ENCODE measurements at regions not wholly inside any gene's neighbourhood (a gene's known extent, or its start where the extent isn't known, plus 50 kb on each side); places are given as distances from the start of the nearest gene placed in this dataset.

- DNase-seq (ENCODE audit: extremely low read depth, insufficient read length), result no peak
- TF ChIP-seq, protein P1, sequence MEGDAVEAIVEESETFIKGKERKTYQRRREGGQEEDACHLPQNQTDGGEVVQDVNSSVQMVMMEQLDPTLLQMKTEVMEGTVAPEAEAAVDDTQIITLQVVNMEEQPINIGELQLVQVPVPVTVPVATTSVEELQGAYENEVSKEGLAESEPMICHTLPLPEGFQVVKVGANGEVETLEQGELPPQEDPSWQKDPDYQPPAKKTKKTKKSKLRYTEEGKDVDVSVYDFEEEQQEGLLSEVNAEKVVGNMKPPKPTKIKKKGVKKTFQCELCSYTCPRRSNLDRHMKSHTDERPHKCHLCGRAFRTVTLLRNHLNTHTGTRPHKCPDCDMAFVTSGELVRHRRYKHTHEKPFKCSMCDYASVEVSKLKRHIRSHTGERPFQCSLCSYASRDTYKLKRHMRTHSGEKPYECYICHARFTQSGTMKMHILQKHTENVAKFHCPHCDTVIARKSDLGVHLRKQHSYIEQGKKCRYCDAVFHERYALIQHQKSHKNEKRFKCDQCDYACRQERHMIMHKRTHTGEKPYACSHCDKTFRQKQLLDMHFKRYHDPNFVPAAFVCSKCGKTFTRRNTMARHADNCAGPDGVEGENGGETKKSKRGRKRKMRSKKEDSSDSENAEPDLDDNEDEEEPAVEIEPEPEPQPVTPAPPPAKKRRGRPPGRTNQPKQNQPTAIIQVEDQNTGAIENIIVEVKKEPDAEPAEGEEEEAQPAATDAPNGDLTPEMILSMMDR (IDR thresholded peaks at IDR 0.05; ENCODE audit: insufficient read depth, low read length, poor library complexity, severe bottlenecking), result no peak
- Histone ChIP-seq H3K36me3 (ENCODE audit: control insufficient read depth, insufficient read depth, low read length) (no peaks in the 10 kb centered on the region), H3K4me3 (replicated peaks; ENCODE audit: low read depth, low read length) (no peak overlapping the region; the same call in 1 of the 2 replicates), H3K27me3 (replicated peaks; ENCODE audit: control insufficient read depth, insufficient read depth, low read length) (no peaks in the 10 kb centered on the region)
These were observed 548.2 kb upstream of the CLINT1 start for GRCh38 chr5:158406884-158407823.

GRCh38 chr5:158398360-158399201 lies 539.6 kb upstream of the CLINT1 start:
- H3K36me3 ChIP-seq (ENCODE audit: control insufficient read depth, insufficient read depth, low read length), result no peaks in the 10 kb centered on the region
- TF ChIP-seq, protein P1 (IDR thresholded peaks at IDR 0.05; ENCODE audit: insufficient read depth, low read length, poor library complexity, severe bottlenecking), result no peak
- peak; percentile 55 for DNase-seq (ENCODE audit: extremely low read depth, insufficient read length)

GRCh38 chr5:158397278-158397677 lies 538.3 kb upstream of the CLINT1 start:
- Histone ChIP-seq H3K27me3 (replicated peaks; ENCODE audit: control insufficient read depth, insufficient read depth, low read length) (no peaks in the 10 kb centered on the region; the same call in 1 of the 2 replicates), H3K36me3 (ENCODE audit: control insufficient read depth, insufficient read depth, low read length) (no peaks in the 10 kb centered on the region), H3K4me3 (replicated peaks; ENCODE audit: low read depth, low read length) (no peak overlapping the region)
- TF ChIP-seq, protein P1 (IDR thresholded peaks at IDR 0.05; ENCODE audit: insufficient read depth, low read length, poor library complexity, severe bottlenecking), result no peak
- DNase-seq (ENCODE audit: extremely low read depth, insufficient read length), result no peak

More at GRCh38 chr5:158398360-158399201, 539.6 kb upstream of the CLINT1 start:
- no peaks in the 10 kb centered on the region; the same call in 1 of the 2 replicates for H3K27me3 ChIP-seq (replicated peaks; ENCODE audit: control insufficient read depth, insufficient read depth, low read length)
- H3K4me3 ChIP-seq (replicated peaks; ENCODE audit: low read depth, low read length), result no peak overlapping the region

DNA sequence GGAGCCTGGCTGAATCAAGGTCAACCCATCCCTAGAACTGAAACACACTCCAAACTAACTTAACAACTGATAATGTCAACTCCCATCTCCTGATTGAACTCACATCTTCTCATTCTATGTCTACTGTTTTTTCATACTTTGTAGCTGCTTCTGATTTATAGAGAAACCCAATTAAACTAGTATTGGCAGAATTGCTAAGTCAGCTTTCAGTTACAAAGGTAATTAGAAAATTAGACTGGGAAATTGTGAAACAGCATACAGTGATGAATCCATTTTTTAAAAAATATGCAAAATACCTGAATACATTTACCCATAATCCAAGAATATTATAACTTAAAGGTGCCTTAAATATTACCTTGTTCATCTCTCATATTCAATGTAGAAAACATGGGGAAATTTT lies 535.2 kb upstream of the CLINT1 start:
- H3K36me3 ChIP-seq (ENCODE audit: control insufficient read depth, insufficient read depth, low read length), result no peaks in the 10 kb centered on the region
- H3K4me3 ChIP-seq (replicated peaks; ENCODE audit: low read depth, low read length), result no peak overlapping the region
- H3K27me3 ChIP-seq (replicated peaks; ENCODE audit: control insufficient read depth, insufficient read depth, low read length), result no peaks in the 10 kb centered on the region; the same call in 1 of the 2 replicates
- no peak for DNase-seq (ENCODE audit: extremely low read depth, insufficient read length)
- TF ChIP-seq, protein P1 (IDR thresholded peaks at IDR 0.05; ENCODE audit: insufficient read depth, low read length, poor library complexity, severe bottlenecking), result no peak

DNA sequence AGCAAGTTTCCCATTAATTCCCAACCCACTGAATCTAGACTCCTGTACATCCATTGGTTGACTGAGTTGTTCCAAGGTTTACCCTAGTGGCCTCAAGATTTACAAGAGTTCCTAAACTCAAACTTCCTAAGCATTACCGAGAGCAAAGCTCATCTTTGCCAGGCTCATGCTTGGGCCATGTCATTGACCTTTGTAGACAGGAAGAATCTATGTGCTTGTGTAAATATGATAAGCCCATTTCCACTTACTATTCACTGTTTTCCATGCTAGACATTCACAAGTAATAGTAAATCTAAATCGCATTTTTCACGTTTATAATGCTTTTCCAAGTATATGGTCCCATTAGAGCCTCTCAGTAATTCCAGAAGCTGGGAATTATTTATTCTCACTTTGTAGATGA lies 534.5 kb upstream of the CLINT1 start:
- TF ChIP-seq, protein P1 (IDR thresholded peaks at IDR 0.05; ENCODE audit: insufficient read depth, low read length, poor library complexity, severe bottlenecking), result no peak
- H3K36me3 ChIP-seq (ENCODE audit: control insufficient read depth, insufficient read depth, low read length), result no peaks in the 10 kb centered on the region
- H3K4me3 ChIP-seq (replicated peaks; ENCODE audit: low read depth, low read length), result no peak overlapping the region
- no peaks in the 10 kb centered on the region; the same call in 1 of the 2 replicates for H3K27me3 ChIP-seq (replicated peaks; ENCODE audit: control insufficient read depth, insufficient read depth, low read length)
- DNase-seq (ENCODE audit: extremely low read depth, insufficient read length), result no peak

All from GM06990 (cell line).